CD14-positive monocyte (primary cell): ENCODE measurements at regions not wholly inside any gene's neighbourhood (a gene's known extent, or its start where the extent isn't known, plus 50 kb on each side); places are given as distances from the start of the nearest gene placed in this dataset.

Experiments used
- DNase-seq, 3 donors: peaks; one replicate each; pipeline ENCODE4 v3.0.0-alpha.2; 2011 to 2022
- H2AFZ ChIP-seq: 2 replicates; pipeline ENCODE4 v1.6.0; 2012; ENCODE audit warnings: mild to moderate bottlenecking, low read depth, low read length, inconsistent platforms; ENCODE audit not compliant: insufficient read depth, poor library complexity, severe bottlenecking
- H3K27ac ChIP-seq, 2 donors: 1 replicate in 1 of 2; 2 replicates in 1 of 2; pipeline ENCODE4 v1.5.1; 2012 to 2013; ENCODE audit warnings: low read length in 2 of 2, control low read depth in 1 of 2, inconsistent platforms in 1 of 2, low read depth in 1 of 2, mild to moderate bottlenecking in 1 of 2
- H3K27me3 ChIP-seq, 2 donors: one replicate each; pipeline versions ENCODE4 v1.6.0 to v1.6.1; 2011 to 2013; ENCODE audit warnings: low read length in 2 of 2; ENCODE audit not compliant: control insufficient read depth in 2 of 2, insufficient read depth in 2 of 2
- H3K36me3 ChIP-seq, 2 donors: replicated peaks in 1 of 2; 1 replicate in 1 of 2; 2 replicates in 1 of 2; pipeline versions ENCODE4 v1.5.1 to v1.6.1; 2012 to 2013; ENCODE audit warnings: low read length in 2 of 2, control low read depth in 1 of 2, inconsistent platforms in 1 of 2, mild to moderate bottlenecking in 1 of 2; ENCODE audit not compliant: insufficient read depth in 2 of 2, control insufficient read depth in 1 of 2
- H3K4me1 ChIP-seq, 2 donors: 1 replicate in 1 of 2; 2 replicates in 1 of 2; pipeline versions ENCODE4 v1.5.1 to v1.6.1; 2012 to 2013; ENCODE audit warnings: low read length in 2 of 2, control low read depth in 1 of 2, inconsistent platforms in 1 of 2, mild to moderate bottlenecking in 1 of 2, moderate library complexity in 1 of 2; ENCODE audit not compliant: insufficient read depth in 2 of 2, control insufficient read depth in 1 of 2
- H3K4me2 ChIP-seq: replicated peaks from 2 replicates; pipeline ENCODE3; 2012; ENCODE audit warnings: low read length, moderate library complexity, mild to moderate bottlenecking; ENCODE audit not compliant: poor library complexity, severe bottlenecking; ENCODE audit errors: extremely low read depth
- H3K4me3 ChIP-seq, 3 experiments: fragments of 200-600 bp in 1 of 3; sonication (generic) in 1 of 3; replicated peaks in 1 of 3; 1 replicate in 2 of 3; 2 replicates in 1 of 3; pipeline ENCODE4 v1.5.1; 2011 to 2013; ENCODE audit warnings: low read length in 3 of 3, mild to moderate bottlenecking in 3 of 3, control low read depth in 2 of 3, low read depth in 2 of 3, inconsistent platforms in 1 of 3, moderate library complexity in 1 of 3
- H3K79me2 ChIP-seq: 2 replicates; pipeline ENCODE4 v1.6.0; 2012; ENCODE audit warnings: mild to moderate bottlenecking, control low read depth, inconsistent platforms, low read length, moderate library complexity; ENCODE audit not compliant: insufficient read depth
- H3K9ac ChIP-seq: 2 replicates; pipeline ENCODE4 v1.6.0; 2017; ENCODE audit warnings: low read length, mild to moderate bottlenecking; ENCODE audit not compliant: insufficient read depth, poor library complexity, severe bottlenecking
- H3K9me3 ChIP-seq, 2 donors: replicated peaks in 1 of 2; 1 replicate in 1 of 2; 2 replicates in 1 of 2; pipeline versions ENCODE4 v1.5.1 to v1.6.1; 2012 to 2013; ENCODE audit warnings: low read length in 2 of 2, control low read depth in 1 of 2; ENCODE audit not compliant: control insufficient read depth in 1 of 2, insufficient read depth in 1 of 2
- H4K20me1 ChIP-seq: 2 replicates; pipeline ENCODE4 v1.6.0; 2012; ENCODE audit warnings: mild to moderate bottlenecking, low read length, control low read depth, moderate library complexity; ENCODE audit not compliant: insufficient read depth
- H3K27ac Mint-ChIP-seq, 7 donors: one replicate each; pipeline ENCODE4 v1.8.0; 2020; ENCODE audit warnings: mild to moderate bottlenecking in 7 of 7, mixed read lengths in 7 of 7, moderate library complexity in 6 of 7, inconsistent platforms in 2 of 7
- H3K27me3 Mint-ChIP-seq, 3 donors: one replicate each; pipeline ENCODE4 v1.8.0; 2021 to 2022; ENCODE audit warnings: low read depth in 3 of 3, mild to moderate bottlenecking in 3 of 3, mixed read lengths in 3 of 3, moderate library complexity in 3 of 3, inconsistent platforms in 1 of 3
- H3K36me3 Mint-ChIP-seq, 2 donors: one replicate each; pipeline ENCODE4 v1.8.0; 2020; ENCODE audit warnings: mixed read lengths in 2 of 2, inconsistent platforms in 1 of 2, mild to moderate bottlenecking in 1 of 2
- H3K4me1 Mint-ChIP-seq: one replicate; pipeline ENCODE4 v1.8.0; 2020; ENCODE audit warnings: mild to moderate bottlenecking, mixed read lengths
- H3K4me3 Mint-ChIP-seq, 2 donors: one replicate each; pipeline ENCODE4 v1.8.0; 2020; ENCODE audit warnings: mild to moderate bottlenecking in 2 of 2, mixed read lengths in 2 of 2, moderate library complexity in 1 of 2
- H3K9me3 Mint-ChIP-seq, 7 donors: one replicate each; pipeline ENCODE4 v1.8.0; 2020 to 2022; ENCODE audit warnings: mixed read lengths in 7 of 7, mild to moderate bottlenecking in 6 of 7, moderate library complexity in 6 of 7, inconsistent platforms in 2 of 7
- WGBS: methylation state at CpG from one replicate; pipeline ENCODE4 v1.1.5; 2013; ENCODE audit warnings: missing lambda C conversion rate; ENCODE audit not compliant: insufficient coverage; 5-methylcytosine and 5-hydroxymethylcytosine counted together
- intact Hi-C, 2 donors: fragments of 100-400 bp; cut with micrococcal nuclease; formaldehyde crosslinking; loops; one replicate each; pipeline versions ENCODE4 v1.15.0 to v1.15.1; 2023
- TF ChIP-seq, protein P1 (sequence below): fragments of 200-600 bp; IDR thresholded peaks from one replicate; pipeline ENCODE4 v1.8.0; 2022; ENCODE audit warnings: antibody characterized with exemption, mild to moderate bottlenecking

GRCh38 chr20:50272030-50272723, 81.5 kb downstream of the CEBPB start:
- H3K4me3 Mint-ChIP-seq, result peak overlapping the region in 1 of 2 donors; percentile 89
- peak overlapping the region; percentile 70 for H3K9ac ChIP-seq
- H2AFZ ChIP-seq, result no peak overlapping the region
- intact Hi-C loops, result loop anchor here (1.0 to 5.0 kb wide), 4 partner anchors 12 to 190 kb away; partner anchors contain the start of gene CEBPB (in 1 of the 2)
- H3K4me2 ChIP-seq, result peak overlapping the region; percentile 66
- peak overlapping the region; percentile 97 to 100 (median 99) for H3K27ac Mint-ChIP-seq
- peak; percentile 77 to 82 (median 81) for DNase-seq
- H3K79me2 ChIP-seq, result peaks cover 39% of the 10 kb centered on the region
- H3K36me3 ChIP-seq, result no peaks in the 10 kb centered on the region
- peak overlapping the region; percentile 99 for H3K27ac ChIP-seq
- H3K9me3 Mint-ChIP-seq, result no peaks in the 10 kb centered on the region
- TF ChIP-seq, protein P1, sequence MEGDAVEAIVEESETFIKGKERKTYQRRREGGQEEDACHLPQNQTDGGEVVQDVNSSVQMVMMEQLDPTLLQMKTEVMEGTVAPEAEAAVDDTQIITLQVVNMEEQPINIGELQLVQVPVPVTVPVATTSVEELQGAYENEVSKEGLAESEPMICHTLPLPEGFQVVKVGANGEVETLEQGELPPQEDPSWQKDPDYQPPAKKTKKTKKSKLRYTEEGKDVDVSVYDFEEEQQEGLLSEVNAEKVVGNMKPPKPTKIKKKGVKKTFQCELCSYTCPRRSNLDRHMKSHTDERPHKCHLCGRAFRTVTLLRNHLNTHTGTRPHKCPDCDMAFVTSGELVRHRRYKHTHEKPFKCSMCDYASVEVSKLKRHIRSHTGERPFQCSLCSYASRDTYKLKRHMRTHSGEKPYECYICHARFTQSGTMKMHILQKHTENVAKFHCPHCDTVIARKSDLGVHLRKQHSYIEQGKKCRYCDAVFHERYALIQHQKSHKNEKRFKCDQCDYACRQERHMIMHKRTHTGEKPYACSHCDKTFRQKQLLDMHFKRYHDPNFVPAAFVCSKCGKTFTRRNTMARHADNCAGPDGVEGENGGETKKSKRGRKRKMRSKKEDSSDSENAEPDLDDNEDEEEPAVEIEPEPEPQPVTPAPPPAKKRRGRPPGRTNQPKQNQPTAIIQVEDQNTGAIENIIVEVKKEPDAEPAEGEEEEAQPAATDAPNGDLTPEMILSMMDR, result no peak
- no peaks in the 10 kb centered on the region for H3K27me3 ChIP-seq
- H3K4me1 Mint-ChIP-seq, result peaks cover 96% of the 10 kb centered on the region
- peak overlapping the region in 1 of 3 experiments; percentile 63 for H3K4me3 ChIP-seq
- H3K9me3 ChIP-seq, result no peaks in the 10 kb centered on the region
- H3K27me3 Mint-ChIP-seq, result no peaks in the 10 kb centered on the region
- H3K4me1 ChIP-seq, result peaks cover 97 to 98% of the 10 kb centered on the region in 2 donors
- no CpG with 5 or more reads among the region's 8 CpGs for WGBS
- H3K36me3 Mint-ChIP-seq, result peaks cover 9 to 17% of the 10 kb centered on the region in 2 donors
- H4K20me1 ChIP-seq, result no peaks in the 10 kb centered on the region

GRCh38 chr20:50272724-50273446, 82.3 kb downstream of the CEBPB start:
- Mint-ChIP-seq H3K4me1 (peaks cover 96% of the 10 kb centered on the region), H3K36me3 (peaks cover 16 to 24% of the 10 kb centered on the region in 2 donors), H3K9me3 (no peaks in the 10 kb centered on the region), H3K27ac (peak overlapping the region; percentile 97 to 100 (median 99)), H3K4me3 (peak overlapping the region; percentile 77 to 78), H3K27me3 (no peaks in the 10 kb centered on the region)
- no peak for DNase-seq
- Histone ChIP-seq H3K4me3 (peak overlapping the region in 1 of 3 experiments; percentile 63), H3K27ac (peak overlapping the region; percentile 99), H3K9ac (peak overlapping the region; percentile 70), H2AFZ (no peak overlapping the region), H3K4me2 (peak overlapping the region; percentile 66), H4K20me1 (no peaks in the 10 kb centered on the region), H3K27me3 (no peaks in the 10 kb centered on the region), H3K36me3 (peaks cover 4 to 6% of the 10 kb centered on the region in 2 donors), H3K79me2 (peaks cover 46% of the 10 kb centered on the region), H3K9me3 (no peaks in the 10 kb centered on the region), H3K4me1 (peaks cover 97 to 98% of the 10 kb centered on the region in 2 donors)
- TF ChIP-seq, protein P1, result no peak
- WGBS, result 0% methylated on average over 2 of the region's 6 CpGs
- intact Hi-C loops, result loop anchor here (1.0 to 5.0 kb wide), 4 partner anchors 13 to 189 kb away; partner anchors contain the start of gene CEBPB (in 1 of the 2)
